HG03432 (cell line): ENCODE measurements at regions not wholly inside any gene's neighbourhood (a gene's known extent, or its start where the extent isn't known, plus 50 kb on each side); places are given as distances from the start of the nearest gene placed in this dataset.

Experiments used
- ATAC-seq: cut with Tn5 transposase; IDR thresholded peaks from one replicate; pipeline ENCODE4 v1.9.1; 2021; ENCODE audit warnings: mild to moderate bottlenecking, moderate library complexity; ENCODE audit not compliant: unreplicated experiment

GRCh38 chr5:133779828-133780475 lies 167.6 kb upstream of the FSTL4 start:
- ATAC-seq = no peak

- ATAC-seq = no peak
These were observed 166.3 kb upstream of the FSTL4 start for GRCh38 chr5:133778636-133779035.

DNA sequence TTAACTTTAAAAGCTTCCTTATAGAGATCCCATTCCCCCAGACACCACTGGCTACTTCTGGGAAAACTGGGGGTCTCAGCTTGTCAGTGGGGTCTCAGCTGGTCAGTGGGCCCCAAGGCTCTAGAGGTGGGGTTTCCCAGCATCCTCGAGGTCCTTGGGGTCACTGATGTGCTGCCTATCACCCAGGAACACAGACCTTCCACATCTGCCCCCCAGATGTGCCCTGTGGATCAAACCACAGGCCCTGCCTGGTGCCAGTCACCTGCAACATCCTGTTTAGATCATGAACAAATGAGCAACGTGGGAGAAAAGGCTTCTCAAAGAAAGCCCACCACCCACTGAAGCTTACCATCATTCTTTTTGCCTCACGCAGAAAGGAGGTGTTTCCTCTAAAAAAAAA lies 165.6 kb upstream of the FSTL4 start:
- no peak for ATAC-seq

- ATAC-seq = no peak
These were observed 163.4 kb upstream of the FSTL4 start for GRCh38 chr5:133775584-133776304.

- ATAC-seq = no peak
These were observed 161.2 kb upstream of the FSTL4 start for GRCh38 chr5:133773247-133774202.

DNA sequence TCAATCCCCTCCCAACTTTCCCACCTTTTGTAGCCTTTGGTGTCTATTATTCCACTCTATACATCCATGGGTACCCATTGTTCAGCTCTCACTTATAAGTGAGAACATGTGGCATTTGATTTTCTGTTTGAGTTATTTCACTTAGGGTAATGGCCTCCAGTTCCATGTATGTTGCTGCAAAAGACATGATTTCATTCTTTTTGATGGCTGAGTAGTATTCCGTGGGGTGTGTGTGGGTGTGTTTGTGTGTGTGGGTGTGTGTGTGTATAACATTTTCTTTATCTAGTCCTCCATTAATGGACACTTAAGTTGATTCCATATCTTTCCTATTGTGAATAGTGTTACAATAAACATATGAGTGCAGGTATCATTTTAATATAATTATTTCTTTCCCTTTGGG lies 157.5 kb upstream of the FSTL4 start:
- ATAC-seq = no peak

DNA sequence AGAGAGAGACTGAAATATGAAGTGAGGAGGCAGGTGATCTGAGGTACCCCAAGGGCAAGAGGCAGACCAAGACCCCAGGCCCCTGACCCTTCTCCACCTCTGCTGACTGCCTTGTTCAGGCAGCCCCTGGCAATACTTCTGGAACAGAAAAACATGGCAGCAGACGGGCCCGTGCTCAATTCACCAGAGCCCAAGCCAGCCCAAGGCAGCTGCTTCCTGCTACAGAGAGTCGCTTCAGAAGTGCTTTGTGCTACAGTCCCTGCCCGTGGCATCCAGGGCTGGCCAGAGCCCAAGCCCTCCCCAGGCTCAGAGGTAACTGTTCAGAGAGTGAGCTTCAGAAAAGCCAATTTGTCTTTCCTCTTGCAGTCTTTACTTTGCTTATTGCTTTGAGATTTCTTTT lies 151.4 kb upstream of the FSTL4 start:
- no peak for ATAC-seq

- ATAC-seq = no peak
These were observed 149.3 kb upstream of the FSTL4 start for GRCh38 chr5:133761632-133762031.

GRCh38 chr5:133760532-133760931 lies 148.2 kb upstream of the FSTL4 start:
- no peak for ATAC-seq

GRCh38 chr5:133758641-133759040 lies 146.3 kb upstream of the FSTL4 start:
- no peak for ATAC-seq

GRCh38 chr5:133757396-133757945 lies 145.1 kb upstream of the FSTL4 start:
- ATAC-seq = no peak

GRCh38 chr5:133756756-133757155 lies 144.4 kb upstream of the FSTL4 start:
- ATAC-seq = no peak

- ATAC-seq = no peak
These were observed 143.7 kb upstream of the FSTL4 start for GRCh38 chr5:133756036-133756435.

DNA sequence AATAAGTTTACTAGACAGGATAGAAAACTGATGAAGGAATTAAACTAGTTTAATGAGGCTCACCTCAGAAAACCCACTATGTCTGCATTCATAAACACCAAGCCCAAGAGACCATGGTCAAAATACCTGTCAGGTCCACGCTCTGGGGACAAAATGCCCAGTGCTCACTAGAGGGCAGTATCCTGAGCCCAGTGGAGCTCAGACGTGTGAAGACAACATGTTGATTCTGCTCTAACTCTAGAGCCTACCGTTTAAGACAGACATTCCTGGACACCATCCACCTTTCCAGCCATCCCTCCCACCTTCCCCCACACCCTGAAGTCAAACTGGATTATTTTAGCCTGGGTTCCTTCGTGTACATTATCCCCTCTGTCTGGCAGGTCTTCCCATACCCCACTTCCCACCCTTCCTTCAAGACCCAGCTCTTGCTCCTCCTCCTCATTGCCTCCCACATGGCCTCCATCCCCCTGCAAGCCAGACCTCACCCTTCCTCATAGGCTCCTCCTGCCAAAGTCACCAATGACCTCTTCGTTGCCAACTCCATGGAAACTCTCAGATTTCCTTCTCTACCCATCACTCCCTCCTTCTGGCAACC lies 142.3 kb upstream of the FSTL4 start:
- no peak for ATAC-seq

GRCh38 chr5:133753856-133754255 lies 141.5 kb upstream of the FSTL4 start:
- ATAC-seq = no peak

GRCh38 chr5:133751846-133752245 lies 139.5 kb upstream of the FSTL4 start:
- no peak for ATAC-seq

GRCh38 chr5:133751421-133751820 lies 139.1 kb upstream of the FSTL4 start:
- no peak for ATAC-seq

DNA sequence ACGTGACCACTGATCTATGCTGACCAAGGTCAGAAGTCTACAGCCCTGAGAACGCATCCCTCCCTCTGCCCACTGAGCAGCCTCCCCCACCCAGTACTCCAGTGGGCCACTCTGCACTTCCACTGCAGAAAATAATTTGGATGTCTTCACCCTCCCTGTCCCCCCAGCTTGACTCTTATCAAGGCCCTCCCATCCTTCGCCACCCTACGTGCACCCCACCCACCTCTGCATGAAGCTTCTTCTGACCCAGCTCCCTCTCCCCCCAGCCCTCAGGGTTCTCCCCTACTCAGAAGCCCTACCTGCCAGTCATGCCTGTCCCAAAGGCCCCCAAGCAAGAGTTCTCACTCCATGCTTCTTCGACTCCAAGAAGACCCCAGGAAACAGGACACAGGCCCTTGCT lies 138.5 kb upstream of the FSTL4 start:
- ATAC-seq = no peak

GRCh38 chr5:133750356-133750755 lies 138.0 kb upstream of the FSTL4 start:
- no peak for ATAC-seq

DNA sequence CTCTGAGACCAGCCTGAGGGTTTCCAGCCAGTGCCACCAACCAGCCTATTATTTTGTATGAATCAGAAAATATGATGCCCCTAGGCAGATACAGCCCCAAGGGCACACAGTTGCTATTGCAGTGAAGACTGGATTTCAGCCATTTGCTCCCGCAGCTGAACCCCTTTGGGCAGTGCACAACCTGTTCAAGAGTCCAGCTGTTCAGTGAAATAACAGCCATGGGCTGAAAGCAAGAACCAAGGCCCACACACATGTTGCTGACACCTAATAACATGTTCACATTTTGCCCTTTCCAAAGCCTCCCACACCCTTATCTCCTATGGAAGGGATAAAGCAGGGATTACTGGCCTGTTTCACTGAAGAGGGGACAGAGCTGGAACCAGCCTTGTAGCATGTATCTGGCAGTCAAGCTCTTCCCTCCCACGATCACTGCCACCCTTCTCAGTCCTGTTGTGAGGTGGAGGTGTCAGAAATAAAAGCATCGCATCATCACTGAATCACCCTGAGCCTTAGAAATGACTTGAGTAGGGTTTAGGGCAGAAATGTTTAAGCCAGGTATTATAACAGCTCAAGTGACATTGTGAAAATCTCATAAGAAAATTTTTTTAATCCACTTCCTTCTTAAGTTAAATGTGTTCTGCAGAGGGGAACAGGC lies 137.1 kb upstream of the FSTL4 start:
- no peak for ATAC-seq
